ENCODE measurements at regions not wholly inside any gene's neighbourhood (a gene's known extent, or its start where the extent isn't known, plus 50 kb on each side); places are given as distances from the start of the nearest gene placed in this dataset.

- no peak for DNase-seq (ENCODE audit: low spot score in 2 of 2)
- H3K4me1 Mint-ChIP-seq: no peaks in the 10 kb centered on the region
- H3K4me3 Mint-ChIP-seq: no peak overlapping the region
- no peaks in the 10 kb centered on the region for H3K9me3 Mint-ChIP-seq
- no peak overlapping the region for H3K27ac Mint-ChIP-seq
- H3K36me3 Mint-ChIP-seq: no peaks in the 10 kb centered on the region
- ATAC-seq: no peak
Observed at GRCh38 chr19:32177686-32178085, 167.7 kb upstream of the ZNF507 start.

- no peak for ATAC-seq
- H3K4me3 Mint-ChIP-seq: no peak overlapping the region
- no peak overlapping the region for H3K27ac Mint-ChIP-seq
- no peaks in the 10 kb centered on the region for H3K36me3 Mint-ChIP-seq
- no peaks in the 10 kb centered on the region for H3K9me3 Mint-ChIP-seq
- no peak for DNase-seq (ENCODE audit: low spot score in 2 of 2)
- H3K4me1 Mint-ChIP-seq: no peaks in the 10 kb centered on the region
Observed at GRCh38 chr19:32178401-32178800, 167.0 kb upstream of the ZNF507 start.

- H3K9me3 Mint-ChIP-seq: no peaks in the 10 kb centered on the region
- H3K36me3 Mint-ChIP-seq: no peaks in the 10 kb centered on the region
- H3K27ac Mint-ChIP-seq: no peak overlapping the region
- no peak overlapping the region for H3K4me3 Mint-ChIP-seq
- DNase-seq (ENCODE audit: low spot score in 2 of 2) (no peak), ATAC-seq (no peak)
- no peaks in the 10 kb centered on the region for H3K4me1 Mint-ChIP-seq
Observed at GRCh38 chr19:32178956-32179355, 166.5 kb upstream of the ZNF507 start.

GRCh38 chr19:32181216-32181920 lies 164.0 kb upstream of the ZNF507 start:
- Mint-ChIP-seq H3K9me3 (no peaks in the 10 kb centered on the region), H3K27ac (no peak overlapping the region), H3K4me1 (no peaks in the 10 kb centered on the region), H3K36me3 (no peaks in the 10 kb centered on the region), H3K4me3 (no peak overlapping the region)
- ATAC-seq: no peak
- no peak for DNase-seq (ENCODE audit: low spot score in 2 of 2)

GRCh38 chr19:32186542-32187330 lies 158.7 kb upstream of the ZNF507 start:
- DNase-seq (ENCODE audit: low spot score in 2 of 2): no peak
- Mint-ChIP-seq H3K9me3 (no peaks in the 10 kb centered on the region), H3K36me3 (no peaks in the 10 kb centered on the region), H3K4me3 (no peak overlapping the region), H3K4me1 (no peaks in the 10 kb centered on the region), H3K27ac (no peak overlapping the region)
- no peak for ATAC-seq

GRCh38 chr19:32188921-32189320 lies 156.5 kb upstream of the ZNF507 start:
- no peaks in the 10 kb centered on the region for H3K4me1 Mint-ChIP-seq
- no peak for DNase-seq (ENCODE audit: low spot score in 2 of 2)
- H3K9me3 Mint-ChIP-seq: no peaks in the 10 kb centered on the region
- H3K36me3 Mint-ChIP-seq: no peaks in the 10 kb centered on the region
- H3K27ac Mint-ChIP-seq: no peak overlapping the region
- H3K4me3 Mint-ChIP-seq: no peak overlapping the region
- ATAC-seq: no peak

GRCh38 chr19:32189956-32190706 lies 155.3 kb upstream of the ZNF507 start:
- Mint-ChIP-seq H3K36me3 (no peaks in the 10 kb centered on the region), H3K4me3 (no peak overlapping the region), H3K4me1 (no peaks in the 10 kb centered on the region), H3K9me3 (no peaks in the 10 kb centered on the region), H3K27ac (no peak overlapping the region)
- no peak for ATAC-seq
- DNase-seq (ENCODE audit: low spot score in 2 of 2): no peak

GRCh38 chr19:32191921-32192320 lies 153.5 kb upstream of the ZNF507 start:
- no peaks in the 10 kb centered on the region for H3K36me3 Mint-ChIP-seq
- H3K4me1 Mint-ChIP-seq: no peaks in the 10 kb centered on the region
- H3K9me3 Mint-ChIP-seq: no peaks in the 10 kb centered on the region
- ATAC-seq: no peak
- no peak for DNase-seq (ENCODE audit: low spot score in 2 of 2)
- H3K4me3 Mint-ChIP-seq: no peak overlapping the region
- H3K27ac Mint-ChIP-seq: no peak overlapping the region

GRCh38 chr19:32195706-32196610 lies 149.5 kb upstream of the ZNF507 start:
- Mint-ChIP-seq H3K27ac (no peak overlapping the region), H3K9me3 (no peaks in the 10 kb centered on the region), H3K36me3 (no peaks in the 10 kb centered on the region), H3K4me3 (no peak overlapping the region), H3K4me1 (peaks cover under 1% of the 10 kb centered on the region)
- no peak for DNase-seq (ENCODE audit: low spot score in 2 of 2)
- no peak for ATAC-seq

GRCh38 chr19:32196690-32197420 lies 148.6 kb upstream of the ZNF507 start:
- Mint-ChIP-seq H3K27ac (no peak overlapping the region), H3K9me3 (no peaks in the 10 kb centered on the region), H3K4me1 (peaks cover 9% of the 10 kb centered on the region), H3K4me3 (no peak overlapping the region), H3K36me3 (no peaks in the 10 kb centered on the region)
- DNase-seq (ENCODE audit: low spot score in 2 of 2): no peak
- no peak for ATAC-seq

GRCh38 chr19:32197896-32198882 lies 147.2 kb upstream of the ZNF507 start:
- H3K4me3 Mint-ChIP-seq: no peak overlapping the region
- no peak overlapping the region for H3K27ac Mint-ChIP-seq
- no peaks in the 10 kb centered on the region for H3K36me3 Mint-ChIP-seq
- no peaks in the 10 kb centered on the region for H3K9me3 Mint-ChIP-seq
- ATAC-seq (no peak), DNase-seq (ENCODE audit: low spot score in 2 of 2) (peak in 1 of 2 donors; percentile 33)
- H3K4me1 Mint-ChIP-seq: peaks cover 15% of the 10 kb centered on the region

GRCh38 chr19:32199501-32200040 lies 145.8 kb upstream of the ZNF507 start:
- Mint-ChIP-seq H3K4me1 (peaks cover 15% of the 10 kb centered on the region), H3K4me3 (no peak overlapping the region), H3K27ac (no peak overlapping the region), H3K36me3 (no peaks in the 10 kb centered on the region), H3K9me3 (no peaks in the 10 kb centered on the region)
- no peak for ATAC-seq
- peak in 1 of 2 donors; percentile 18 for DNase-seq (ENCODE audit: low spot score in 2 of 2)

- H3K27ac Mint-ChIP-seq: no peak overlapping the region
Observed at GRCh38 chr19:32200312-32201038, 144.9 kb upstream of the ZNF507 start.

More at GRCh38 chr19:32200312-32201038, 144.9 kb upstream of the ZNF507 start:
- DNase-seq (ENCODE audit: low spot score in 2 of 2): no peak
- ATAC-seq: no peak
- no peaks in the 10 kb centered on the region for H3K36me3 Mint-ChIP-seq
- H3K4me3 Mint-ChIP-seq: no peak overlapping the region
- peaks cover 15% of the 10 kb centered on the region for H3K4me1 Mint-ChIP-seq
- H3K9me3 Mint-ChIP-seq: no peaks in the 10 kb centered on the region
